ENCODE measurements at regions not wholly inside any gene's neighbourhood (a gene's known extent, or its start where the extent isn't known, plus 50 kb on each side); places are given as distances from the start of the nearest gene placed in this dataset.

GRCh38 chr5:28143519-28143918 lies 1105.1 kb upstream of the CDH9 start:
- Histone ChIP-seq H3K4me3 (ENCODE audit: low read length) (no peak overlapping the region), H3K36me3 (ENCODE audit: control insufficient read depth, insufficient read depth, low read length) (no peaks in the 10 kb centered on the region), H3K27ac (ENCODE audit: low read length) (no peak overlapping the region), H3K9me3 (ENCODE audit: control insufficient read depth, insufficient read depth, low read length) (no peaks in the 10 kb centered on the region), H3K4me1 (ENCODE audit: control insufficient read depth, insufficient read depth, low read length) (no peaks in the 10 kb centered on the region), H3K27me3 (ENCODE audit: control insufficient read depth, insufficient read depth, low read length) (no peaks in the 10 kb centered on the region)
- peaks cover 12% of the 10 kb centered on the region for H3K36me3 Mint-ChIP-seq
- ATAC-seq (no peak), DNase-seq (no peak)
- H3K27me3 Mint-ChIP-seq (ENCODE audit: low read depth in 2 of 2), result no peaks in the 10 kb centered on the region
- intact Hi-C loops (cut with micrococcal nuclease), result no loop called here
- peaks cover 16 to 22% of the 10 kb centered on the region in 2 donors for H3K9me3 Mint-ChIP-seq
- H3K27ac Mint-ChIP-seq, result no peak overlapping the region
- TF ChIP-seq CTCF (IDR thresholded peaks at IDR 0.05), result no peak
- H3K4me1 Mint-ChIP-seq, result no peaks in the 10 kb centered on the region
- H3K4me3 Mint-ChIP-seq, result no peak overlapping the region
- no CpG with 5 or more reads among the region's 1 CpG for WGBS (ENCODE audit: insufficient coverage)

- peaks cover 12% of the 10 kb centered on the region for H3K36me3 Mint-ChIP-seq
- ATAC-seq, result no peak
These were observed 1093.8 kb upstream of the CDH9 start for GRCh38 chr5:28132151-28132550.

GRCh38 chr5:28117691-28118090 lies 1079.3 kb upstream of the CDH9 start:
- H3K27me3 Mint-ChIP-seq (ENCODE audit: low read depth in 2 of 2), result no peaks in the 10 kb centered on the region
- Histone ChIP-seq H3K4me3 (ENCODE audit: low read length) (no peak overlapping the region), H3K4me1 (ENCODE audit: control insufficient read depth, insufficient read depth, low read length) (no peaks in the 10 kb centered on the region), H3K9me3 (ENCODE audit: control insufficient read depth, insufficient read depth, low read length) (peaks cover 8% of the 10 kb centered on the region), H3K27ac (ENCODE audit: low read length) (no peak overlapping the region), H3K27me3 (ENCODE audit: control insufficient read depth, insufficient read depth, low read length) (no peaks in the 10 kb centered on the region), H3K36me3 (ENCODE audit: control insufficient read depth, insufficient read depth, low read length) (no peaks in the 10 kb centered on the region)
- peaks cover 12 to 21% of the 10 kb centered on the region in 2 donors for H3K9me3 Mint-ChIP-seq
- peaks cover 18% of the 10 kb centered on the region for H3K36me3 Mint-ChIP-seq
- no peak for DNase-seq
- no peak overlapping the region for H3K4me3 Mint-ChIP-seq
- no peak for ATAC-seq
- no peaks in the 10 kb centered on the region for H3K4me1 Mint-ChIP-seq
- intact Hi-C loops (cut with micrococcal nuclease), result no loop called here
- no peak for TF ChIP-seq CTCF (IDR thresholded peaks at IDR 0.05)
- no peak overlapping the region for H3K27ac Mint-ChIP-seq

More at GRCh38 chr5:28132151-28132550, 1093.8 kb upstream of the CDH9 start:
- H3K4me1 ChIP-seq (ENCODE audit: control insufficient read depth, insufficient read depth, low read length), result no peaks in the 10 kb centered on the region
- H3K4me1 Mint-ChIP-seq, result no peaks in the 10 kb centered on the region
- H3K27ac ChIP-seq (ENCODE audit: low read length), result no peak overlapping the region
- no peaks in the 10 kb centered on the region for H3K27me3 ChIP-seq (ENCODE audit: control insufficient read depth, insufficient read depth, low read length)
- DNase-seq, result no peak
- TF ChIP-seq CTCF (IDR thresholded peaks at IDR 0.05), result no peak
- H3K9me3 Mint-ChIP-seq, result peaks cover 16 to 28% of the 10 kb centered on the region in 2 donors
- H3K27me3 Mint-ChIP-seq (ENCODE audit: low read depth in 2 of 2), result no peaks in the 10 kb centered on the region
- no peaks in the 10 kb centered on the region for H3K9me3 ChIP-seq (ENCODE audit: control insufficient read depth, insufficient read depth, low read length)
- no peak overlapping the region for H3K4me3 ChIP-seq (ENCODE audit: low read length)
- no peak overlapping the region for H3K4me3 Mint-ChIP-seq
- H3K27ac Mint-ChIP-seq, result no peak overlapping the region
- intact Hi-C loops (cut with micrococcal nuclease), result no loop called here
- H3K36me3 ChIP-seq (ENCODE audit: control insufficient read depth, insufficient read depth, low read length), result no peaks in the 10 kb centered on the region
- no CpG with 5 or more reads among the region's 1 CpG for WGBS (ENCODE audit: insufficient coverage)

- Mint-ChIP-seq H3K27ac (no peak overlapping the region), H3K4me1 (no peaks in the 10 kb centered on the region), H3K9me3 (peaks cover 12 to 21% of the 10 kb centered on the region in 2 donors), H3K27me3 (ENCODE audit: low read depth in 2 of 2) (no peaks in the 10 kb centered on the region), H3K4me3 (no peak overlapping the region), H3K36me3 (peaks cover 18% of the 10 kb centered on the region)
- no peak for DNase-seq
- intact Hi-C loops (cut with micrococcal nuclease), result no loop called here
- Histone ChIP-seq H3K36me3 (ENCODE audit: control insufficient read depth, insufficient read depth, low read length) (no peaks in the 10 kb centered on the region), H3K27me3 (ENCODE audit: control insufficient read depth, insufficient read depth, low read length) (no peaks in the 10 kb centered on the region), H3K4me1 (ENCODE audit: control insufficient read depth, insufficient read depth, low read length) (no peaks in the 10 kb centered on the region), H3K9me3 (ENCODE audit: control insufficient read depth, insufficient read depth, low read length) (peaks cover 8% of the 10 kb centered on the region), H3K4me3 (ENCODE audit: low read length) (no peak overlapping the region), H3K27ac (ENCODE audit: low read length) (no peak overlapping the region)
- no peak for ATAC-seq
- no peak for TF ChIP-seq CTCF (IDR thresholded peaks at IDR 0.05)
- WGBS (ENCODE audit: insufficient coverage), result 76% methylated on average over 2 of the region's 2 CpGs
These were observed 1078.9 kb upstream of the CDH9 start for GRCh38 chr5:28117273-28117672.
